GM18861 (cell line): ENCODE measurements at regions not wholly inside any gene's neighbourhood (a gene's known extent, or its start where the extent isn't known, plus 50 kb on each side); places are given as distances from the start of the nearest gene placed in this dataset.

ENCODE experiments used
- ATAC-seq: cut with Tn5 transposase; IDR thresholded peaks from one replicate; pipeline ENCODE4 v1.9.1; 2021; ENCODE audit not compliant: unreplicated experiment

DNA sequence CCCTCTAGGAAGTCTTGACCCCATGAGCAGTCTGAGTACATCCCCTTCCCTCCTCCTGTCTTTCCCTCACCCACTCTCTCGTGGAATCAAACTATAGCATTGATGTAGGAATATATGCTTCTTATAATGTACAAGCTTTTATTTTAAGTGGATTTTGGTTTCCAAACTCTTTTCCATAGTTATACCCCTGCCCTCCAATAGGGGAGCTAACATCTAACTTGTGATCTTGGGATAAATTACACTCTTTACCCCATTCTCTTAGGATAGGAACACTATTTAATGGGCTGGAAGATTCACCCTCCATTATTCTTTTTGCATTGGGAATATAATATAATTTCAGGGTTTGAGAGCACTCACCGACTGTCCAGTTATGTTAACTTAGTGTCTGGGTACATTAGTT lies 465.9 kb downstream of the GATA3 start:
- ATAC-seq: no peak

DNA sequence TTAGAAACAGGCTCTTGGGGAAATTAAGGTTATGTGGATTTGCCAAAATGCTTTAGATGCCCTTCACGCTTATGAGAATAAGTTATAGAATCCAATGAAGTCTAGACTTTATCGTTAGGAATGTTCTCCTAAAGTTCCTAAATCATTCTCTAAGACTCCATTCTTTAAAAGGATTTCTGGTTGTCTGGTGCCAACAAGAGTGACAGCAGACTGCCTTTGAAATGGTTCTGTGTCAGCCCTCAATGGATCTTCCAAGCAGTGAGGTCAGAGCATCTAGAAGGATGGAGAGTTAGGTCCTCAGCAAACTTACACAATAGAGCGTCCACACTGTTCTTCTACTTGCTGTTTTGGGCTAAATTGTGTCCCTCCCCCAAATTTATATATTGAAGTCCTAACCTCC lies 473.3 kb downstream of the GATA3 start:
- ATAC-seq: no peak

DNA sequence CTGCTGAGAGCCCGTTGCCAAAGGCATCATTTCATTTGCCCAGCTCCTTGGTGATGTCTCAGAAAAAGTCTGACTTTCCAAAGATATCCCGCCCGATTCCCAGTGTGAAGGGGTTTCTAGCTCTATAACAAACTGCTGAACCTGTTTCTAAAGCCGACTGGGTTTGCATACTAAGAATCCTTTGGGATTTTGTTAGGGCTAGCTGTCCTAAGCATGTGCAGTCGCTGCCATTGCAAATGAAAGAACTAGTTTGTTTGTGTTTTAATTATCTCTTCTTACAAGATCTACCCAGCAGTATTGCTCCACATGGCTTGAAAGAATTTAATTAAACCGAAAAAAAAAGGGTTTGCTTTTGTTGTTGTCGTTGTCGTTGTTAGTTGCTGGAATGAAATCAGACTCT lies 476.6 kb downstream of the GATA3 start:
- no peak for ATAC-seq

DNA sequence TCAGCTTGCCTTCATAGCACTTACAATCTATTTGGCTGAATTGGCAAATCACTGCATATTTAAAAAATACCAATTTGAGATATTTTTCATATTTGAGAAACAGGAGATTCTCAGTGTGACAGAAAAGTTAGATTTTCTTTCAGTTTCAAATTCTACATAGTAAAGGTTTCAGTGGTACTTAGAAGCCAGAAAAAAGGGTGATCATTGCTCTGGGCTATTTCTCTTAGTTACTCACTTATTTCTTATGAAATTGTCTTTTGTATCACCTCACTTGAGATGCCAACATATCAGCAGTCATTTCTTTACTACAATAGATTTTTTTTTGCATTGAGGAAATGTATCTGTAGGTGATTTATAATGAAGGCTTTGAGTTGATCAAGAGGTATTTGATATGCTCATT lies 478.2 kb downstream of the GATA3 start:
- no peak for ATAC-seq

DNA sequence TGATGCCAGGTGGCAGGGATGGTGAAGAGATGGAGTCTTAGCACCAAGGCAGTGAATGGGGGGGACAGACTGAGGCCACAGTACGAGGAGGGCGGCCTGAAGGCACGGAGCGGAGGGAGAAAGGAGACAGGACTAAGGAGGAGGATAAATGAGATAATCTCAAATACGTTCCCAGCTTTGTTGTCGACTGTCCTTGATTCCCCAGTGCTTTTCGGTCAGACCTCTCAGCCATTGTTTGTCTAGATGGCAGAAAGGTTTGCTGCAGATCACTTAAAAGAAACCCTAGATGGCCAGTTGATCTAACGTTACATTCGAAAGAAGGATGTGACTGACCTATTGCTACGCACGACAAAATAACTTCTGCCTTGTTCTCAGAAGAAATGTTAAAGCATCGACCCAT lies 479.0 kb downstream of the GATA3 start:
- no peak for ATAC-seq

DNA sequence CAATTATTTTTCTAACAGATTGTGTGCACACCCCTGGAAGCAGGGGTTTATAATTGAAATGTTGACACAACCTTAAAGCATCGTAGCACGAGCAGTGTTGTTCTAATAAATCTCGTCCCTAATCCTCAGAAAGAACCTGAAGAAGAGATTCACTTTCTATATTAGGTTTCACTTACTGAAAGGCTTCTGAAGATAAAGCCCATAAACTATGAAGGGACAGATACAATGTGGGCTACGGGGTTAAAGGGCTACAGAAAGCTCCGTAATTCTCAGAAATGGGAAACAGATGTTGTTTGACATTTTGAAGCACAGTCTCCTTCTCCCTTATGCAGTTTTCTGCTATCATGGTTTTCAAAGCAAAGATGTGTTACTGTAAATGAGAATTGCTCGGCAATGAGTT lies 479.6 kb downstream of the GATA3 start:
- no peak for ATAC-seq

DNA sequence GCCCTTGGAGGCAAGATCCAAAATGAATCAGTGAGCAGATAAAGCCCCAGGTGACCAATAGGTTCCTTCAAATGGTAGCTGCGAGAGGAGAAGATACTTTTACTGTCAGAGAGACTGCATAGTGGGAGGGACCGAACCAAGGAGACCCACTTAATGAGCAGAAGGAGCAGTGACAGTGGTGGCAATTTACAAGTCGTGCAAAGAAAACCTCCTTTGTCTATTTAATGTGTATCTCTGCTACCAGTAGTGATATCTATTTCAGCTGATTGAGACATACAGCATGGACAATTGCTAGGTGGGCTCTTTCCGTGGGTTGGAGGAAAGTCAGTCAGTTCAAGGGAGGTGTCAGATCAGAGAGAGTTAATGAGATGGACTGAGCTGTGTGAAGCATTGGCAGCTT lies 480.4 kb downstream of the GATA3 start:
- ATAC-seq: no peak

DNA sequence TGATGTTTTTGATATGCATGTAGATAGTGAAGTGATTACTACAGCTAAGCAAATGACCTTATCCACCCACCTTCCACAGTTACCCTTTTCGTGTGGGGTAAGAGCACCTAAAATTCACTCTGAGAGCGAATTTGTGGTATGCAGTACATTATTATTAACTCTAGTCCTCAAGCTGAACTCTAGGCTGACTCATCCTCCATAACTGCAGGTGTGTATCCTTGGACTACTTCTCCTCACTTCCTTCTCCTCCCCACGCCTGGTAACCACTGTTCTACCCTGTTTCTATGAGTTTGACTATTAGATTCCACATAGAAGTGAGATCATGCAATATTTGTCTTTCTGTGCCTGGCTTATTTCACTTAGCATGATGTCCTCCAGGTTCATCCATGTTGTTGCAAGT lies 484.6 kb downstream of the GATA3 start:
- ATAC-seq: no peak

DNA sequence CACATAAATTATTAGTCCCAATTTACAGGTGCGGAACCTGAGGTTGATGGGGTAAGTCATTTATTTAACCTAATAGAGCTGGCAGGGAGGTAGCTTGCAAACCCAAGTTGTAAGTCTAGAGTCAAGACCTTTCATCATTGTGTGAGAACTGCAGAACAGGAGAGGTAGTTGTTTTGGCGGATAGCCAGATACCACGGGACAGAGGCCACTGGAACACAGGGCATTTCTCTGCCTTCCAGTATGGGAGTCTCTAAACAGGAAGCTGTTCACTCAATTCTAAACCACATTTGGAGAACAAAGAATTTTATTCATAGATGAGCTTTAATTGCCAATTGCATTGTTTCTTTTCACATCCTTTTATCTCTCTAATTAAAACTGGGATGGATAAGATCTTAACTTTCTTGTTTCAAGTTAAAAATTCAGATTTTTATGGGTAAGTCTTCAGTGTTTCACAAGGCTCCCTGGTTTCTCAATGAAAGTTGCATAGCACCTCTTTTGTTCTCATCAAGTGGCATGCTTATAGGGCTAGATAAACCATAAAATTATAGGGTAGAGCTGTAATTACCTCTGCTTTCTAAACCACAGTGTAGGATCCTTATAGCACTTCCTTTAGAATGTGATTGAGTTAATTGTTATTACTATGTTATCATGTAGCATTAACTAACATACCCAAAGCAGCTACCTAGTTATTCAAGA lies 489.0 kb downstream of the GATA3 start:
- no peak for ATAC-seq

DNA sequence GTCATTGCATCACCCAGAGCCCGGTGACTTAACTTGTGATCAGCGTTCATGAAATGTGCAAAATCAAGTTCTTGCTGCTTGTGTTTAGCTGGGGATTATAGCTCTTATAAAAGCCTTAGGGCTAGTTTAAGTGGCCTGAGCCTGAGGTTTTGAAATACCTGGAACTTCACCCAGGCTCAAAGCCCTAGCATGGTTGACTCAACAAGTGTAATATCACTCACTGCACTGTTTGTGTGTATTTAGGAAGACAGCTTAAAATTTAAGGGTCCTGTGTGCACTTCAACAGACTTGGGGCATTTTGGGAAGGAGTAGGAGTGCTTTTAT lies 489.5 kb downstream of the GATA3 start:
- ATAC-seq: no peak

DNA sequence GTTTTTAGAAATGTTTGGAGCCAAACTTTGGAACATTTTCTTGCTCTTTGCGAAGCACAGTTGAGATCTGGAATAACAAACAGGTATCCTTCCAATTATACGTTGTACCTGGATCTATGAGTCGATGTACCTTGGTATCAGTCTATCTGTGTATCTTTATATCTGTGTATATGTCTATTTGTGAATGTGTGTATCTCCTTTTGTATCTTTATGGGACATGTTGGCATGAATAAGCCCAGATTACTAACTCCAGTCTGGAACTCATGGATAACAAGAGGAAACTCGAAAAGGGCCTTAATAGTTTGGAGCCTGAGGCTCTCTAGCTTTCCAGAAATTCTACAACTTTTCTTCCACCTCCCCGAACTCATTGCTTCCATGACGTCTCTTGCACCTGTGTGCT lies 490.0 kb downstream of the GATA3 start:
- ATAC-seq: no peak

DNA sequence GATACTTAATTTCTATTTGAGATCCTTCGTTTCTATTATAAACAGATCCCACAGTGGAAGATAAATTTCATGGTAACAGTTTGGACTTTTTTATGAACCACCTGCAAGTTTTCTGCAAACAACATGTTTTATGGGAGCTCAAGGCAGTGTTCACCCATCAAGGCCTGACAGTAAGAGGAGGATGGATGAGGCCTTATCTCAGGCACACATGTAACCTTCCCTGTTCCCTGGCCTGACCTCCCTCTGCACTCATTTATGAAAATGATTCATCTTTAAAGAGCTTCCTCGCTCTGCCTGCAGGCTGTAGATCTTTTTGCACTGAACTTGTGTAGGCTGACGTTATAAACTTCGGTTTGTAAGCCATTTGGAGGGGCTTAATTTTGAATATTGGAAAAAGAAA lies 500.1 kb downstream of the GATA3 start:
- no peak for ATAC-seq

DNA sequence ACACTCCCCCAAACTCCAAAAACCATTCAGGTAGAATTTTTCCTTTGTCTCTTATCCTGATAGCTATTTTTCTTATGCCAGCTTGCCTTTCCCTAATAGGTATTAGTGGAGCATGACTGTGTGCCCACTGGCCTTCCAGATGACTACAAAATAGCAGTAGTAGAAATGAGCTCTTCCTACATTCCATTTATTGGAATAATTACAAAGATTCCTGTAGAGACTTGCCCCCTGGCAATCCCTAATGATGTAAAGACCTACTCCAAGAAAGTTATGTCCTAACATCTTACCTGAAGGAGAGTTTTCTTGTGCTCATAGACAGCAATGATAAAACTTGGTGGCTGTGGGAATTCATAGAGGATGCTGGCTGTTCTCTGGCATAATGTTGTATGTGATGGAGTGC lies 501.8 kb downstream of the GATA3 start:
- ATAC-seq: no peak

DNA sequence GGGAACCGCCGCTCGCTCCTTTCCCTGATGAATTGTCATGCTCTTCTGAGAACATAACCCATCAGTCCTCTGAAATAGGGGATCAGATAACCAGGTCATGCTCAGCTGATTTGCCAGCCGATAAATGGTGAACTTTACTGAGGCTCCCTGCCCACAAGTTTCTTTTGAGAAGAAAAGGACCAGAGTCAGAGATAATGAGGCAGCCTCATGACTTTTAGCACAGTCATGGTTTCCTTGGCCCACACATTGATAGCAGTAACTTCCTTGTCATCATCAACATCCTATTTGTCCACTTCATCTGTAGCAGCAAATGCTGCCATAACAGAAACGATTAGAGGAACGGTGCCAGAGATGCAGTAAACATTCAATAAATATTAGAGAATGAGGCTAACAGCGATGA lies 509.0 kb downstream of the GATA3 start:
- no peak for ATAC-seq

DNA sequence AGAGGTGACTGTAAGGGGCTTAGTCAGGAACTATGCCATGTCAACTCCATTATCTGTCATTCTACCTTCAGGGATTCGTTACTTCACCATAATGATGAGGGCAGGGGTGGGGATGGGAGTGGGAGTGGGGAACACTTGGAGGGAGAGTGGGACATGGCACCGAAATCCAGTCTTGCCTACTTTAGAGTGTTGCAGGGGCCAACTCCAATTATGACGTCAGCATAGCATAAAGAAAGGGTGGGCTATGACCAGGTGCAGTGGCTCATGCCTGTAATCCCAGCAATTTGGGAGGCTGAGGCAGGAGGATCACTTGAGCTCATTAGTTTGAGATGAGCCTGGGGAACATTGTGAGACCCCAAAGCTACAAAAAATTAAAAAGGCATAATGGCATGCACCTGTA lies 512.2 kb downstream of the GATA3 start:
- ATAC-seq: no peak

DNA sequence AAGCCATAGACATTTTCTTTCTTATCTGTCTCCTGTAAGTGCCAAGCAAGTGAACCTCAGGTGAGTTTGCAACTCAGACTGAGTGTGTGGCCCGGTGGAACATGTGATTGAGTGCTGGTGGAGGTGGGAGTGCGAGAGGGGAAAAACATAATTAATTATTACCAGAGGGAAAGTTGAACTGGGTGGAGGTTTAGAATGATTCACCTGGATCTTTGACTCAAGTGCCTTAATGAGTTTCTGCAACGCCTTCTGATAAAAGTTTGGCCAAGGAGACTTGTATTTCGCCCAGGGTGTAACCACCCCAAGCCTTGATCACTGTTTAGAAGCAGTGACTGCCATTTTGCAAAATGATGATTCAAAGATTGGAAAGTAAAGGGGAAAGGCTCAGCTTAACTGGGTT lies 513.9 kb downstream of the GATA3 start:
- no peak for ATAC-seq

DNA sequence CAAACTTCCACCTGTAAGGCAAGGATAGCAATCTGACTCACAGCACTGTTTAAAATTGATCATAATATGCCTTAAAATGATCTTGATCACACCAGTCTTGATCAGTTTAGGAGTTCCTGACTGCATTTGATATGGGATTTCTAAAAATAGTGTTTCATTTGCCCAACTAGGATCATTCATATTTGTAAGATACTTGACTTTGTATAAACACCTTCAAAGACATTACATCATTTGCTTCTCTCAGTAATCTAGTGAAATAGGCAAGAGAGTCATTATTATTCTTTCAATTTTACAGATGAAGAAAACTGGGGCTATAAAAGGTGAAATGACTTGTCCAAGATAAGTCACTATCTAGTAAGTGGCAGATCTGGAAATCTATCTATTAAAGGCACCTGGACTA lies 521.1 kb downstream of the GATA3 start:
- no peak for ATAC-seq

DNA sequence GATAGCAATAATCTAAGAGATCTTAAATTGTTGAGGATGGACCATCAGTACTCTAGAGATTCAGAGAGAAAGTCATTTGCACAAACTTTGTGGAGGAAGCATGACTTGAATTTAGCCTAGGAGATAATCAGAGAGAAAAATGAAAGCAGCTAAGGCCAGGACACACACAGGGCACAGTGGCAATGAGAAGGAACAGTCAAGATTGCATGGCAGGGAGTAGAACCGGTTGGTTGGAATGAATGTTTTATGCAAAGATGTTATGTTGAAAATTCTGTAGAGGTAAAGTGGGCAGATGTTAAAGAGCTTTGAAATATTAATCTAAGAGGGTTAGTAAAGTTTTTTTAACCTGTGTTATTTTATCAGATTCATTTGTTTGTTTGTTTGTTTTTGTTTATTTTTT lies 521.8 kb downstream of the GATA3 start:
- no peak for ATAC-seq

DNA sequence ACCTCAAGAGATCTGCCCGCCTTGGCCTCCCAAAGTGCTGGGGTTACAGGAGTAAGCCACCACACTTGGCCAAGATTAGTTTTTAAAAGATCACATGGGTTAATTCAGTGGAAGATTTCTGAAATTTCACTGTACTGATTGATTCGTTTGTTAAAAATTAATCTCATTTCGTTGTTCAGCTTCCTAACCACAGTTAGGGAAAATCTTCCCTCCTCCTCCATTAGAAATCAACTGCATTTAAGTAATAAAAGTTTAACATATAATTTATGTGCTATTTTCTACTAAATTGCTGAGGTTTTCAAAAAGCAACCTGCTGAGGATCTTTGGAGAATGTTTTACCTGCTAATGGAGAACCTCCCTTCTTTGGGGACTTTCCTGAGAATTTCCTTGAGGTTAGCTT lies 522.4 kb downstream of the GATA3 start:
- ATAC-seq: no peak

DNA sequence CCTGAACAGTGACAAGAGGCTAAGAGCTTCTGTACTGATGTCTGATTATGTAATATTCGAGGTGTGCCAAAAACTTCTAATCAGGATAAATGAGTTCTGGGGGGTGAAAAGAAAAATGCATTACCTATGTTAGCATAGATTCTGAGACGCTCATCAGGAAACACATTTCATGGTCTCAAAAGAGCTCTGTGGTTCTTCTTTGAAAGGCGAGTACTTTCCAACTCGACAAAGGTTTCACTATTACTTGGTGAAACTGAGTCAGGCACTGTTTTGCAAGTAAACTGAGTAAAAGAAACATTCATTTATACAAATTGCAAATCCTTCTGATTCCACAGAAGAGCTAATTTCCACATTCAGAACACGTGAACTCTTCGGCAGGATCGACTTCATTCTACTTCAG lies 523.2 kb downstream of the GATA3 start:
- ATAC-seq: no peak

DNA sequence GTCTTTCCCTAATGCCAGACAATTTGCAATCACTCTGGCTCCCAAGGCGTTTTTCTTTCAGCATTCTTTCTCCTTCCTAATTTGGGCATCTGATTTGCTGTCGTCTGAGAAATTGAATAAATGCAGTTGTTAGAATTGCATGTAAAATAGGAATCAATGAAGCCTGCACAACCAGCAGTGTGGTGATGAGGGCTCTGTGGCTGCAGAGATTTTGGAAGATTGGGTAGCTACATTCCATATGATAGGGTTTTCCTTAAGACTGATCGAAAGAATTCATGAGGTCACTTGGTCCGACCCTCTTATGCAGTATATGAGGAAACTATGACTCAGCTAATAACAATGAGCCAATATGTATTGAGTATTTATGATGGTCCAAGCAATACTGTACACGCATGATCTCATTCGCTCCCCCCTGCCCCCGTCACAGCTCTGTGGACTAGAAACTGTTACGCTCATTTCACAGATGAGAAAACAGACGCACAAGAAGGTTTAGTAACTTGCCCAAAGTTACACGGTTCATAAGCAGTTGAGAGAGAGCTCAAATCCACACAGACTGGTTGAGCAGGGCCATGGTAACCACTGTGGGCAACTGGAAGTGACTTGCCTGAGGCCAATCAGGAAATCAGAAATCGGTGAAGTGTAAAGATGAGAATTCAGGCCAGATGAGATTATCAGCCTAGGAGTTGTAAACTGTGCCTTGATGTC lies 527.2 kb downstream of the GATA3 start:
- ATAC-seq: no peak

DNA sequence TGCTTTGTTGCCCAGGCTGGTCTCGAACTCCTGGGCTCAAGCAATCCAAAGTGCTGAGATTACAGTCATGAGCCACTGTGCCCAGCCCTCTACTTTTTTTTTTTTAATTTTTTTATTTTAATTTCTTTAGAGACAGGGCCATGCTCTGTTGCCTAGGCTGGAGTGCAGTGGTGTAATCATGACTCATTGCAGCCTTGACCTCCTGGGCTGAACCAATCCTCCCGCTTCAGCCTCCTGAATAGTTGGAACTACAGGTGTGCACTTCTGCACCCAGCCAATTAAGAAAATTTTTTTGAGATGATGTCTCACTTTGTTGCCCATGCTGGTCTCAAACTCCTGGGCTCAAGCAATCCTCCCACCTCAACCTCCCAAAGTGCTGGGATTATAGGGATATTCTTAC lies 528.6 kb downstream of the GATA3 start:
- ATAC-seq: no peak

DNA sequence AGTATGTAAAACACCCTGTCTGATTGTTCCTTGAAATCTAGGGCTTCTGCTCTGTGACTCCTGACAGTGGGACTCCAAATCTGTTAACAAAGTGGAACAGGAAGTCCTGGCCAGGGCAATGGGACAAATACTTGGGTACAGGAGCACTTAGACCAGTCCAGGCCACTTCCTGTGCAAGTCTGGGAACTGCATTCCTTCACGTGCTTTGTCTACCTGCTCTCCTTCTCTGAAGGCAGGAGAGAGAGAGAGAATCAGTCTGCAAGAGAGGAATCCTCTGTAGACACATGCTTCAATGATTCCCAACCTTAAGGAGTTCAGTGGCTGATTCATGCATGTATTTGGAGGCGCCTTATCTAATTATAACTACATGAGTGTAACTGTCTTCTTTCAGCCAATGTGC lies 530.2 kb downstream of the GATA3 start:
- ATAC-seq: no peak
